ENCODE measurements at regions not wholly inside any gene's neighbourhood (a gene's known extent, or its start where the extent isn't known, plus 50 kb on each side); places are given as distances from the start of the nearest gene placed in this dataset.

- no peaks in the 10 kb centered on the region for H3K27me3 ChIP-seq (ENCODE audit: control insufficient read depth, insufficient read depth, low read length)
Observed at GRCh38 chr2:183925281-183925680, 673.0 kb upstream of the ZNF804A start.

GRCh38 chr2:183926433-183926832 lies 671.9 kb upstream of the ZNF804A start:
- Histone ChIP-seq H3K9me3 (ENCODE audit: control insufficient read depth, low read depth, low read length) (peaks cover 12% of the 10 kb centered on the region), H3K27me3 (ENCODE audit: control insufficient read depth, insufficient read depth, low read length) (no peaks in the 10 kb centered on the region), H3K9ac (ENCODE audit: low read length) (no peak overlapping the region), H3K27ac (ENCODE audit: low read length) (no peak overlapping the region), H3K36me3 (ENCODE audit: control insufficient read depth, low read depth, low read length) (no peaks in the 10 kb centered on the region), H3K4me3 (ENCODE audit: low read length) (no peak overlapping the region), H3K4me1 (ENCODE audit: control insufficient read depth, low read depth, low read length) (no peaks in the 10 kb centered on the region)

More at GRCh38 chr2:183925281-183925680, 673.0 kb upstream of the ZNF804A start:
- peaks cover 12% of the 10 kb centered on the region for H3K9me3 ChIP-seq (ENCODE audit: control insufficient read depth, low read depth, low read length)
- no peaks in the 10 kb centered on the region for H3K4me1 ChIP-seq (ENCODE audit: control insufficient read depth, low read depth, low read length)
- H3K36me3 ChIP-seq (ENCODE audit: control insufficient read depth, low read depth, low read length): no peaks in the 10 kb centered on the region
- H3K4me3 ChIP-seq (ENCODE audit: low read length): no peak overlapping the region
- H3K27ac ChIP-seq (ENCODE audit: low read length): no peak overlapping the region
- no peak overlapping the region for H3K9ac ChIP-seq (ENCODE audit: low read length)

DNA sequence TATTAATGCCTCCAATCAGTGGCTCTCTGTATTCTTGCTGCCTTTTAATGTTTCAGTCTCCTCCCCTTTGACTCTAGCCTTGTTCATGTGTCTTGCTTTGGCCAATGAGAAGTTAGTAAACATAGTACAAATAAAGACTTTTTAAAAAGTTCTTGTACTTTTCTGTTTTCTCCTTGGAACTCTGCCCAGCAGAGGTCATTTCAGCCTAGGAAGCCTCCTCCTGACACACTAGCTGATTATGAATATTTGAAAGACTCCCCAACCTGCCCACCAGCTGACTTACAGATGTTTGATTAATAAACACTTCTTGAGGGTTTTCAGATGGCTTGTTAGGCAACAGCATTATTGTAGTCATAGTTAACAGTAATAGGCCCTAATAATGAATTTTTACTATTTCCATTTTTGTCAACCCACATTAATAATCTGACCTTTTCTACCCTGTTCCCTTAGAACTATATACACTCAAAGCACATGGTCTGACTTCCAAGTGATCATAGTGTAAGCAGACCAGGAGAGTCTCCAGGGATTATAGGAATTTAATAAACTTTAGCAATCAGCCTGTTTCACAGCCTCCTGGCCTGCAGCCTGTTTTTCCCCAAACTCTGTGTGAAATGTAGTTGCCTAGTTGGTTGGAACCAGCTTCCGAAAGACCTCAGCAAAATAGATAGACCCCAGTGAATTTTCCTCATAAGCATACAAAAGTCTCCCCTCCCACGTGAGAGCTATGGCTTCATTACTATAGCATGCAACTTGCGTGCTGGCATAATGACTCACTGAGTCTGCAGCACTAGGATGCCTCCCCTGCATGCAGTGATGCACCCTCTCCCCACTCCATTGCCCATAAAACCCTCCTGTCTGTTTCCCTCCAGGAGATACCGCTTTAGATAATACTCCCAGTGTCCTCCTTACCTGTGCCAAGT lies 670.7 kb upstream of the ZNF804A start:
- Histone ChIP-seq H3K27ac (ENCODE audit: low read length) (no peak overlapping the region), H3K4me3 (ENCODE audit: low read length) (no peak overlapping the region), H3K9ac (ENCODE audit: low read length) (no peak overlapping the region)

DNA sequence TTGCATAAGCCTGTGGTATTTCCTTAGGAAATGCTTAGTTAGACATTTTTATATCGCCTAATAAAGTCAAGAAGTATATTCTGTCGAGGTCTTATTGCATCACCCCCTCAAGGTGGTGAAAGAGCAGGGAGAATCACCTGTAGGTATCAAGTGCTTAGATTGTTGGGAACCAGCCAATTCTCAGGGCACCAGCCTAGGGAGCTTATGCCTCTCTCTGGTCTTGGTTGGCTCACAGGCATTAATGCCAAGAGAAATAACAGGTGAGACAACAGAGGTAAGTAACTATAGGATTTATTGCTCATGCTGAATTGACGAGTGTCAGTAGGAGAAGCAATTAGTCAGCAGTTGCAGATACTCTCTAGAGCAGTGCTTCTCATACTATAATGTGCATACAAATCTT lies 663.3 kb upstream of the ZNF804A start:
- no peaks in the 10 kb centered on the region for H3K36me3 ChIP-seq (ENCODE audit: control insufficient read depth, low read depth, low read length)
- no peaks in the 10 kb centered on the region for H3K9me3 ChIP-seq (ENCODE audit: control insufficient read depth, low read depth, low read length)
- no peaks in the 10 kb centered on the region for H3K27me3 ChIP-seq (ENCODE audit: control insufficient read depth, insufficient read depth, low read length)
- no peak overlapping the region for H3K4me3 ChIP-seq (ENCODE audit: low read length)
- no peak overlapping the region for H3K27ac ChIP-seq (ENCODE audit: low read length)
- no peak overlapping the region for H3K9ac ChIP-seq (ENCODE audit: low read length)
- H3K4me1 ChIP-seq (ENCODE audit: control insufficient read depth, low read depth, low read length): no peaks in the 10 kb centered on the region

More for the DNA sequence above, 670.7 kb upstream of the ZNF804A start:
- no peaks in the 10 kb centered on the region for H3K4me1 ChIP-seq (ENCODE audit: control insufficient read depth, low read depth, low read length)
- no peaks in the 10 kb centered on the region for H3K27me3 ChIP-seq (ENCODE audit: control insufficient read depth, insufficient read depth, low read length)
- H3K9me3 ChIP-seq (ENCODE audit: control insufficient read depth, low read depth, low read length): peaks cover 12% of the 10 kb centered on the region
- H3K36me3 ChIP-seq (ENCODE audit: control insufficient read depth, low read depth, low read length): no peaks in the 10 kb centered on the region

DNA sequence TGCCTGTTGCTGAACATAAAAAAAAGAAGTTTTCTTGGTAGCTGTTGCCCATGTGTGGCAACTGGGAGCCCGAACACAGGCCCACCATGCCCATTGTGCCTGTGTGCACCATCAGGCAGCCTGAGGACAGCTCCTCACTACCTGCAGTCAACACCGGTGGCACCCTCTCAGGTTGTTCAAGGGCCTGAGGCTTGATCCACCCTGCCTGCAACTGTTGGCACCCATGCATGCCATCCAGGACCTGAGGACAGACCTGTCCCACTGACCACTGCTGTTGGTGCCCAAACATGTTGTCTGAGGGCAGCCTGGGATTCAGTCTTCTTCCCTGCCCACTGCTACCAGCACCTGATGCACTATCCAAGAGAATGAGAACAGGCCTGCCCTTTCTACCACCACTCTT lies 661.1 kb upstream of the ZNF804A start:
- Histone ChIP-seq H3K27ac (ENCODE audit: low read length) (no peak overlapping the region), H3K9ac (ENCODE audit: low read length) (no peak overlapping the region), H3K27me3 (ENCODE audit: control insufficient read depth, insufficient read depth, low read length) (no peaks in the 10 kb centered on the region), H3K36me3 (ENCODE audit: control insufficient read depth, low read depth, low read length) (no peaks in the 10 kb centered on the region), H3K4me1 (ENCODE audit: control insufficient read depth, low read depth, low read length) (no peaks in the 10 kb centered on the region), H3K9me3 (ENCODE audit: control insufficient read depth, low read depth, low read length) (no peaks in the 10 kb centered on the region), H3K4me3 (ENCODE audit: low read length) (no peak overlapping the region)

- Histone ChIP-seq H3K4me1 (ENCODE audit: control insufficient read depth, low read depth, low read length) (no peaks in the 10 kb centered on the region), H3K27ac (ENCODE audit: low read length) (no peak overlapping the region), H3K9me3 (ENCODE audit: control insufficient read depth, low read depth, low read length) (no peaks in the 10 kb centered on the region), H3K4me3 (ENCODE audit: low read length) (no peak overlapping the region), H3K27me3 (ENCODE audit: control insufficient read depth, insufficient read depth, low read length) (no peaks in the 10 kb centered on the region), H3K36me3 (ENCODE audit: control insufficient read depth, low read depth, low read length) (no peaks in the 10 kb centered on the region), H3K9ac (ENCODE audit: low read length) (no peak overlapping the region)
Observed at GRCh38 chr2:183946193-183946592, 652.1 kb upstream of the ZNF804A start.

DNA sequence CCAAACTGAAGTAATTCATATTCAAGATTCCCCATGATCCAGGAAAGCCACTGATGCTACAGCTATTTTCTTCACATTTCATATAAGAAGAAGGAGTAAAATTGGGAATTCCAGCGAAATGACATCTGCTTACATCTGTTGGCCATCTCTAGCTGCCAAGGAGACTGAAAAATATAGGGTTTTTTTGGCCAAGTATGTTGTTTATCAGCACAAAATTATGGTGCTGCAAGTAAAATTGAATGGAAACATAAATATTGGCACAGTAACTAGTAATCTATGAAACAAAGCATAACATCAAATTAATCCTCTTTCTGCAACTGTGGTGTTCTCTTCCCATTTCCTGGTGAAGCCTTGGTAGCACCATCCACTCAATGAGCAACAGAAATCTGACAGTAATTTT lies 649.5 kb upstream of the ZNF804A start:
- Histone ChIP-seq H3K4me1 (ENCODE audit: control insufficient read depth, low read depth, low read length) (no peaks in the 10 kb centered on the region), H3K9me3 (ENCODE audit: control insufficient read depth, low read depth, low read length) (no peaks in the 10 kb centered on the region), H3K27ac (ENCODE audit: low read length) (no peak overlapping the region), H3K36me3 (ENCODE audit: control insufficient read depth, low read depth, low read length) (no peaks in the 10 kb centered on the region), H3K9ac (ENCODE audit: low read length) (no peak overlapping the region), H3K27me3 (ENCODE audit: control insufficient read depth, insufficient read depth, low read length) (no peaks in the 10 kb centered on the region), H3K4me3 (ENCODE audit: low read length) (no peak overlapping the region)

GRCh38 chr2:183950673-183951072 lies 647.7 kb upstream of the ZNF804A start:
- Histone ChIP-seq H3K36me3 (ENCODE audit: control insufficient read depth, low read depth, low read length) (no peaks in the 10 kb centered on the region), H3K4me1 (ENCODE audit: control insufficient read depth, low read depth, low read length) (no peaks in the 10 kb centered on the region), H3K9ac (ENCODE audit: low read length) (no peak overlapping the region), H3K9me3 (ENCODE audit: control insufficient read depth, low read depth, low read length) (no peaks in the 10 kb centered on the region), H3K4me3 (ENCODE audit: low read length) (no peak overlapping the region), H3K27ac (ENCODE audit: low read length) (no peak overlapping the region), H3K27me3 (ENCODE audit: control insufficient read depth, insufficient read depth, low read length) (no peaks in the 10 kb centered on the region)

GRCh38 chr2:183951630-183952029 lies 646.7 kb upstream of the ZNF804A start:
- no peak overlapping the region for H3K4me3 ChIP-seq (ENCODE audit: low read length)
- no peaks in the 10 kb centered on the region for H3K4me1 ChIP-seq (ENCODE audit: control insufficient read depth, low read depth, low read length)
- no peaks in the 10 kb centered on the region for H3K36me3 ChIP-seq (ENCODE audit: control insufficient read depth, low read depth, low read length)
- H3K9me3 ChIP-seq (ENCODE audit: control insufficient read depth, low read depth, low read length): no peaks in the 10 kb centered on the region
- H3K27ac ChIP-seq (ENCODE audit: low read length): no peak overlapping the region
- no peak overlapping the region for H3K9ac ChIP-seq (ENCODE audit: low read length)
- no peaks in the 10 kb centered on the region for H3K27me3 ChIP-seq (ENCODE audit: control insufficient read depth, insufficient read depth, low read length)

DNA sequence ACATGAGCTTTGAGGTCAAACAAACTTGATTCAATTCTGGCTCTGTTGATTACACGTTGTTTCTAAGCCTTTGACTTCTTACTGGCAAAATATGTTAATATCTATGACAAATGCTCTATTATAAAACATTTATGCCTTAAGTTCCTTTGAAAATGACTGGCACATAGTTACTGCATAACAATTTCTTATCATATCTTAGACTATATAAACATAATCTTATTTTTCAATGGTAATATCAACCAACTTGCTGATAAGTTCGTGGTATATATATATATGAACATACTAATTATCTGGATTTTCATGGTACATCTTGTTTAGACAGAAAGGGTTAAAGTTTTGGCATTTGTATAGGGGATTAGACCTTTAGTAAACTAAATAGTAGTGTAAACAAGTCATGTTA lies 645.6 kb upstream of the ZNF804A start:
- Histone ChIP-seq H3K4me1 (ENCODE audit: control insufficient read depth, low read depth, low read length) (no peaks in the 10 kb centered on the region), H3K36me3 (ENCODE audit: control insufficient read depth, low read depth, low read length) (no peaks in the 10 kb centered on the region), H3K9me3 (ENCODE audit: control insufficient read depth, low read depth, low read length) (no peaks in the 10 kb centered on the region), H3K4me3 (ENCODE audit: low read length) (no peak overlapping the region), H3K9ac (ENCODE audit: low read length) (no peak overlapping the region), H3K27ac (ENCODE audit: low read length) (no peak overlapping the region), H3K27me3 (ENCODE audit: control insufficient read depth, insufficient read depth, low read length) (no peaks in the 10 kb centered on the region)

DNA sequence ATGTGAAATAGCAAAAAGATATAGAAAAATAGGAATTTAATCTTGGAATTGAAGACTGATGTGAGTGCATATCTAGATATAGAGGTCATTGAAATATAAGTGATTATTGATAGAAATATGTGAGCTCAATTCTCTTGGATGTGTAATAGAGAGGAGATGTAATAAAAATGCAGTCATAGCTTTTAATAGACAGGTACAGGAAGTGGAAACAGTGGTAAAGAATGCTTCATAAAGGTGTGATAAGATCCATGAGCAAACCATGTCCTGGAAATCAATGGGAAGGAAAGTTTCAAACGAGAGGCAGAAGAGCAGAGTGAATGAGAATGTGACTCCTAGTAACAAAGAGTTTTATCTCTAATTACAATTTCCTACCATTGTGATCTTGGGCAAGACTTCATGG lies 634.7 kb upstream of the ZNF804A start:
- Histone ChIP-seq H3K27me3 (ENCODE audit: control insufficient read depth, insufficient read depth, low read length) (no peaks in the 10 kb centered on the region), H3K9ac (ENCODE audit: low read length) (no peak overlapping the region), H3K9me3 (ENCODE audit: control insufficient read depth, low read depth, low read length) (no peaks in the 10 kb centered on the region), H3K27ac (ENCODE audit: low read length) (no peak overlapping the region), H3K4me3 (ENCODE audit: low read length) (no peak overlapping the region), H3K36me3 (ENCODE audit: control insufficient read depth, low read depth, low read length) (no peaks in the 10 kb centered on the region), H3K4me1 (ENCODE audit: control insufficient read depth, low read depth, low read length) (no peaks in the 10 kb centered on the region)

GRCh38 chr2:183964565-183964964 lies 633.8 kb upstream of the ZNF804A start:
- no peaks in the 10 kb centered on the region for H3K4me1 ChIP-seq (ENCODE audit: control insufficient read depth, low read depth, low read length)
- H3K27ac ChIP-seq (ENCODE audit: low read length): no peak overlapping the region
- no peaks in the 10 kb centered on the region for H3K27me3 ChIP-seq (ENCODE audit: control insufficient read depth, insufficient read depth, low read length)
- no peak overlapping the region for H3K4me3 ChIP-seq (ENCODE audit: low read length)
- no peaks in the 10 kb centered on the region for H3K36me3 ChIP-seq (ENCODE audit: control insufficient read depth, low read depth, low read length)
- no peak overlapping the region for H3K9ac ChIP-seq (ENCODE audit: low read length)
- no peaks in the 10 kb centered on the region for H3K9me3 ChIP-seq (ENCODE audit: control insufficient read depth, low read depth, low read length)

Measured in iPS-18a (cell line).